GM23338 (cell line): ENCODE measurements at regions not wholly inside any gene's neighbourhood (a gene's known extent, or its start where the extent isn't known, plus 50 kb on each side); places are given as distances from the start of the nearest gene placed in this dataset.

ENCODE experiments used
- ATAC-seq: fragments of 200-7000 bp; cut with Tn5 transposase; 3 replicates; pipeline ENCODE4 v1.9.1; 2020
- DNase-seq: peaks from one replicate; pipeline ENCODE4 v3.0.0-alpha.2; 2015; ENCODE audit warnings: low spot score
- H2AFZ ChIP-seq: fragments of 200-600 bp; sonication (generic); 2 replicates; pipeline ENCODE4 v1.8.0; 2016; ENCODE audit warnings: antibody characterized with exemption, mild to moderate bottlenecking, moderate library complexity
- H3F3A ChIP-seq: fragments of 200-600 bp; sonication (generic); replicated peaks from 2 replicates; pipeline ENCODE4 v1.8.0; 2017; ENCODE audit warnings: antibody characterized with exemption, mixed run types, low read depth
- H3K27ac ChIP-seq: fragments of 200-600 bp; sonication (generic); 2 replicates; pipeline ENCODE4 v1.6.1; 2016; ENCODE audit warnings: low read depth
- H3K27me3 ChIP-seq: fragments of 200-600 bp; sonication (generic); 2 replicates; pipeline ENCODE4 v1.8.0; 2016; ENCODE audit warnings: mild to moderate bottlenecking, mixed run types, moderate library complexity; ENCODE audit not compliant: insufficient read depth
- H3K36me3 ChIP-seq: fragments of 200-600 bp; sonication (generic); 2 replicates; pipeline ENCODE4 v1.8.0; 2016; ENCODE audit warnings: mild to moderate bottlenecking; ENCODE audit not compliant: insufficient read depth
- H3K4me1 ChIP-seq: fragments of 200-600 bp; sonication (generic); 2 replicates; pipeline ENCODE4 v1.8.0; 2016; ENCODE audit warnings: mild to moderate bottlenecking, moderate library complexity; ENCODE audit not compliant: insufficient read depth
- H3K4me2 ChIP-seq: fragments of 200-600 bp; sonication (generic); 2 replicates; pipeline ENCODE4 v1.7.1; 2017; ENCODE audit warnings: mixed run types
- H3K4me3 ChIP-seq: fragments of 200-600 bp; sonication (generic); 2 replicates; pipeline ENCODE4 v1.6.1; 2016; ENCODE audit warnings: mixed run types
- H3K79me2 ChIP-seq: fragments of 200-600 bp; sonication (generic); replicated peaks from 2 replicates; pipeline ENCODE4 v1.8.0; 2017; ENCODE audit warnings: mild to moderate bottlenecking; ENCODE audit not compliant: insufficient read depth
- H3K9me2 ChIP-seq: fragments of 200-600 bp; sonication (generic); 2 replicates; pipeline ENCODE4 v1.8.0; 2017; ENCODE audit not compliant: insufficient read depth
- H4K20me1 ChIP-seq: fragments of 200-600 bp; sonication (generic); replicated peaks from 2 replicates; pipeline ENCODE4 v1.8.0; 2017; ENCODE audit warnings: mild to moderate bottlenecking; ENCODE audit not compliant: insufficient read depth
- H3K27ac Mint-ChIP-seq: 2 replicates; pipeline ENCODE4 v1.8.0; 2020; ENCODE audit warnings: inconsistent platforms, mild to moderate bottlenecking, moderate library complexity, mixed read lengths
- H3K27me3 Mint-ChIP-seq: 3 replicates; pipeline ENCODE4 v1.8.0; 2022; ENCODE audit warnings: low read depth, mild to moderate bottlenecking, moderate library complexity, mixed read lengths, inconsistent platforms; ENCODE audit not compliant: insufficient read depth, poor library complexity
- H3K36me3 Mint-ChIP-seq: 3 replicates; pipeline ENCODE4 v1.8.0; 2021; ENCODE audit warnings: low read depth, mild to moderate bottlenecking, inconsistent platforms, moderate library complexity, mixed read lengths
- H3K4me1 Mint-ChIP-seq: 3 replicates; pipeline ENCODE4 v1.8.0; 2020; ENCODE audit warnings: mild to moderate bottlenecking, inconsistent platforms, mixed read lengths
- H3K4me3 Mint-ChIP-seq: 3 replicates; pipeline ENCODE4 v1.8.0; 2021; ENCODE audit warnings: moderate library complexity, mild to moderate bottlenecking, inconsistent platforms, mixed read lengths
- H3K9me3 Mint-ChIP-seq: 3 replicates; pipeline ENCODE4 v1.8.0; 2020; ENCODE audit warnings: moderate library complexity, mild to moderate bottlenecking, inconsistent platforms, mixed read lengths
- EZH2phosphoT487 ChIP-seq: fragments of 200-600 bp; sonication (generic); IDR thresholded peaks from one replicate; pipeline ENCODE4 v1.8.1; 2018; ENCODE audit warnings: antibody characterized with exemption; ENCODE audit not compliant: unreplicated experiment
- JUNB ChIP-seq: IDR thresholded peaks from one replicate; pipeline ENCODE4 v1.6.1; 2016; ENCODE audit warnings: antibody characterized with exemption; ENCODE audit not compliant: unreplicated experiment
- NANOG ChIP-seq: IDR thresholded peaks from 2 replicates; pipeline ENCODE4 v1.6.1; 2016; ENCODE audit warnings: antibody characterized with exemption, borderline replicate concordance
- POLR2AphosphoS5 ChIP-seq: IDR thresholded peaks from 2 replicates; pipeline ENCODE4 v1.6.1; 2016; ENCODE audit warnings: antibody characterized with exemption, low read depth
- REST ChIP-seq: IDR thresholded peaks from one replicate; pipeline ENCODE4 v1.6.1; 2018; ENCODE audit warnings: antibody characterized with exemption; ENCODE audit not compliant: unreplicated experiment
- TF ChIP-seq, protein P1 (sequence below): fragments of 250-450 bp; sonication (Bioruptor Pico); IDR thresholded peaks from 2 replicates; pipeline ENCODE4 v1.5.0; 2020; ENCODE audit warnings: mild to moderate bottlenecking, moderate library complexity
- TF ChIP-seq, protein P2 (sequence below), 2 experiments: fragments of 200-600 bp in 1 of 2; sonication (generic) in 1 of 2; conservative IDR thresholded peaks; 2 replicates each; pipeline versions ENCODE4 v1.5.1 to v1.6.1; 2016 to 2017; ENCODE audit warnings: antibody characterized with exemption in 2 of 2, low read depth in 2 of 2, mild to moderate bottlenecking in 2 of 2, moderate library complexity in 1 of 2
- TF ChIP-seq, protein P3 (sequence below): IDR thresholded peaks from 2 replicates; pipeline ENCODE4 v1.6.1; 2016; ENCODE audit warnings: antibody characterized with exemption

- TF ChIP-seq, protein P1, sequence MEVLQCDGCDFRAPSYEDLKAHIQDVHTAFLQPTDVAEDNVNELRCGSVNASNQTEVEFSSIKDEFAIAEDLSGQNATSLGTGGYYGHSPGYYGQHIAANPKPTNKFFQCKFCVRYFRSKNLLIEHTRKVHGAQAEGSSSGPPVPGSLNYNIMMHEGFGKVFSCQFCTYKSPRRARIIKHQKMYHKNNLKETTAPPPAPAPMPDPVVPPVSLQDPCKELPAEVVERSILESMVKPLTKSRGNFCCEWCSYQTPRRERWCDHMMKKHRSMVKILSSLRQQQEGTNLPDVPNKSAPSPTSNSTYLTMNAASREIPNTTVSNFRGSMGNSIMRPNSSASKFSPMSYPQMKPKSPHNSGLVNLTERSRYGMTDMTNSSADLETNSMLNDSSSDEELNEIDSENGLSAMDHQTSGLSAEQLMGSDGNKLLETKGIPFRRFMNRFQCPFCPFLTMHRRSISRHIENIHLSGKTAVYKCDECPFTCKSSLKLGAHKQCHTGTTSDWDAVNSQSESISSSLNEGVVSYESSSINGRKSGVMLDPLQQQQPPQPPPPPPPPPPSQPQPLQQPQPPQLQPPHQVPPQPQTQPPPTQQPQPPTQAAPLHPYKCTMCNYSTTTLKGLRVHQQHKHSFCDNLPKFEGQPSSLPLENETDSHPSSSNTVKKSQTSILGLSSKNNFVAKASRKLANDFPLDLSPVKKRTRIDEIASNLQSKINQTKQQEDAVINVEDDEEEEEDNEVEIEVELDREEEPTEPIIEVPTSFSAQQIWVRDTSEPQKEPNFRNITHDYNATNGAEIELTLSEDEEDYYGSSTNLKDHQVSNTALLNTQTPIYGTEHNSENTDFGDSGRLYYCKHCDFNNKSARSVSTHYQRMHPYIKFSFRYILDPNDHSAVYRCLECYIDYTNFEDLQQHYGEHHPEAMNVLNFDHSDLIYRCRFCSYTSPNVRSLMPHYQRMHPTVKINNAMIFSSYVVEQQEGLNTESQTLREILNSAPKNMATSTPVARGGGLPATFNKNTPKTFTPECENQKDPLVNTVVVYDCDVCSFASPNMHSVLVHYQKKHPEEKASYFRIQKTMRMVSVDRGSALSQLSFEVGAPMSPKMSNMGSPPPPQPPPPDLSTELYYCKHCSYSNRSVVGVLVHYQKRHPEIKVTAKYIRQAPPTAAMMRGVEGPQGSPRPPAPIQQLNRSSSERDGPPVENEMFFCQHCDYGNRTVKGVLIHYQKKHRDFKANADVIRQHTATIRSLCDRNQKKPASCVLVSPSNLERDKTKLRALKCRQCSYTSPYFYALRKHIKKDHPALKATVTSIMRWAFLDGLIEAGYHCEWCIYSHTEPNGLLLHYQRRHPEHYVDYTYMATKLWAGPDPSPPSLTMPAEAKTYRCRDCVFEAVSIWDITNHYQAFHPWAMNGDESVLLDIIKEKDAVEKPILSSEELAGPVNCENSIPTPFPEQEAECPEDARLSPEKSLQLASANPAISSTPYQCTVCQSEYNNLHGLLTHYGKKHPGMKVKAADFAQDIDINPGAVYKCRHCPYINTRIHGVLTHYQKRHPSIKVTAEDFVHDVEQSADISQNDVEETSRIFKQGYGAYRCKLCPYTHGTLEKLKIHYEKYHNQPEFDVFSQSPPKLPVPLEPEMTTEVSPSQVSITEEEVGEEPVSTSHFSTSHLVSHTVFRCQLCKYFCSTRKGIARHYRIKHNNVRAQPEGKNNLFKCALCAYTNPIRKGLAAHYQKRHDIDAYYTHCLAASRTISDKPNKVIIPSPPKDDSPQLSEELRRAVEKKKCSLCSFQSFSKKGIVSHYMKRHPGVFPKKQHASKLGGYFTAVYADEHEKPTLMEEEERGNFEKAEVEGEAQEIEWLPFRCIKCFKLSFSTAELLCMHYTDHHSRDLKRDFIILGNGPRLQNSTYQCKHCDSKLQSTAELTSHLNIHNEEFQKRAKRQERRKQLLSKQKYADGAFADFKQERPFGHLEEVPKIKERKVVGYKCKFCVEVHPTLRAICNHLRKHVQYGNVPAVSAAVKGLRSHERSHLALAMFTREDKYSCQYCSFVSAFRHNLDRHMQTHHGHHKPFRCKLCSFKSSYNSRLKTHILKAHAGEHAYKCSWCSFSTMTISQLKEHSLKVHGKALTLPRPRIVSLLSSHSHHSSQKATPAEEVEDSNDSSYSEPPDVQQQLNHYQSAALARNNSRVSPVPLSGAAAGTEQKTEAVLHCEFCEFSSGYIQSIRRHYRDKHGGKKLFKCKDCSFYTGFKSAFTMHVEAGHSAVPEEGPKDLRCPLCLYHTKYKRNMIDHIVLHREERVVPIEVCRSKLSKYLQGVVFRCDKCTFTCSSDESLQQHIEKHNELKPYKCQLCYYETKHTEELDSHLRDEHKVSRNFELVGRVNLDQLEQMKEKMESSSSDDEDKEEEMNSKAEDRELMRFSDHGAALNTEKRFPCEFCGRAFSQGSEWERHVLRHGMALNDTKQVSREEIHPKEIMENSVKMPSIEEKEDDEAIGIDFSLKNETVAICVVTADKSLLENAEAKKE (CRISPR knock-in tag) = no peak
- TF ChIP-seq, protein P2, sequence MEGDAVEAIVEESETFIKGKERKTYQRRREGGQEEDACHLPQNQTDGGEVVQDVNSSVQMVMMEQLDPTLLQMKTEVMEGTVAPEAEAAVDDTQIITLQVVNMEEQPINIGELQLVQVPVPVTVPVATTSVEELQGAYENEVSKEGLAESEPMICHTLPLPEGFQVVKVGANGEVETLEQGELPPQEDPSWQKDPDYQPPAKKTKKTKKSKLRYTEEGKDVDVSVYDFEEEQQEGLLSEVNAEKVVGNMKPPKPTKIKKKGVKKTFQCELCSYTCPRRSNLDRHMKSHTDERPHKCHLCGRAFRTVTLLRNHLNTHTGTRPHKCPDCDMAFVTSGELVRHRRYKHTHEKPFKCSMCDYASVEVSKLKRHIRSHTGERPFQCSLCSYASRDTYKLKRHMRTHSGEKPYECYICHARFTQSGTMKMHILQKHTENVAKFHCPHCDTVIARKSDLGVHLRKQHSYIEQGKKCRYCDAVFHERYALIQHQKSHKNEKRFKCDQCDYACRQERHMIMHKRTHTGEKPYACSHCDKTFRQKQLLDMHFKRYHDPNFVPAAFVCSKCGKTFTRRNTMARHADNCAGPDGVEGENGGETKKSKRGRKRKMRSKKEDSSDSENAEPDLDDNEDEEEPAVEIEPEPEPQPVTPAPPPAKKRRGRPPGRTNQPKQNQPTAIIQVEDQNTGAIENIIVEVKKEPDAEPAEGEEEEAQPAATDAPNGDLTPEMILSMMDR (conservative IDR thresholded peaks at IDR 0.05; ENCODE audit: low read depth in 2 of 2) = no peak
- TF ChIP-seq JUNB (no peak), POLR2AphosphoS5 (no peak)
Measured at GRCh38 chr10:47123716-47124288, 176.2 kb upstream of the GDF10 start (continued).

- Mint-ChIP-seq H3K27me3 (no peaks in the 10 kb centered on the region), H3K4me1 (peaks cover 3% of the 10 kb centered on the region; the same call in 1 of the 3 replicates), H3K36me3 (no peaks in the 10 kb centered on the region), H3K4me3 (no peak overlapping the region), H3K27ac (no peak overlapping the region), H3K9me3 (peaks cover 4% of the 10 kb centered on the region; the same call in 1 of the 3 replicates)
- no peaks in the 10 kb centered on the region for H3K36me3 ChIP-seq
- H3K27me3 ChIP-seq = no peaks in the 10 kb centered on the region
- H3K4me2 ChIP-seq = no peak overlapping the region
- ATAC-seq (no peak), DNase-seq (peak; percentile 2)
- H3K4me3 ChIP-seq = no peak overlapping the region
- H3K9me2 ChIP-seq = peaks cover 10% of the 10 kb centered on the region
- no peaks in the 10 kb centered on the region for H3K4me1 ChIP-seq
- no peaks in the 10 kb centered on the region for H3F3A ChIP-seq
- H3K79me2 ChIP-seq = no peaks in the 10 kb centered on the region
- no peak overlapping the region for H3K27ac ChIP-seq
- H2AFZ ChIP-seq = peak overlapping the region; percentile 72
- no peaks in the 10 kb centered on the region for H4K20me1 ChIP-seq
- TF ChIP-seq NANOG = no peak
- TF ChIP-seq, protein P3, sequence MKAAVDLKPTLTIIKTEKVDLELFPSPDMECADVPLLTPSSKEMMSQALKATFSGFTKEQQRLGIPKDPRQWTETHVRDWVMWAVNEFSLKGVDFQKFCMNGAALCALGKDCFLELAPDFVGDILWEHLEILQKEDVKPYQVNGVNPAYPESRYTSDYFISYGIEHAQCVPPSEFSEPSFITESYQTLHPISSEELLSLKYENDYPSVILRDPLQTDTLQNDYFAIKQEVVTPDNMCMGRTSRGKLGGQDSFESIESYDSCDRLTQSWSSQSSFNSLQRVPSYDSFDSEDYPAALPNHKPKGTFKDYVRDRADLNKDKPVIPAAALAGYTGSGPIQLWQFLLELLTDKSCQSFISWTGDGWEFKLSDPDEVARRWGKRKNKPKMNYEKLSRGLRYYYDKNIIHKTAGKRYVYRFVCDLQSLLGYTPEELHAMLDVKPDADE = no peak
- TF ChIP-seq JUNB = no peak
- TF ChIP-seq EZH2phosphoT487 = no peak
- TF ChIP-seq, protein P2 (conservative IDR thresholded peaks at IDR 0.05; ENCODE audit: low read depth in 2 of 2) = no peak
- no peak for TF ChIP-seq REST
Measured at GRCh38 chr10:47127188-47127785, 172.7 kb upstream of the GDF10 start.
